T1000 (cell line): ENCODE measurements at regions not wholly inside any gene's neighbourhood (a gene's known extent, or its start where the extent isn't known, plus 50 kb on each side); places are given as distances from the start of the nearest gene placed in this dataset.
"Not testable (repeated sequence)": the region's sequence is repeated elsewhere in the genome, so short reads cannot be mapped to it uniquely, and the experiment has no call there.

Experiments used
- DNase-seq: peaks from one replicate; lab custom pipeline; 2025; ENCODE audit warnings: mixed read lengths; lab: John Stamatoyannopoulos, UW

DNA sequence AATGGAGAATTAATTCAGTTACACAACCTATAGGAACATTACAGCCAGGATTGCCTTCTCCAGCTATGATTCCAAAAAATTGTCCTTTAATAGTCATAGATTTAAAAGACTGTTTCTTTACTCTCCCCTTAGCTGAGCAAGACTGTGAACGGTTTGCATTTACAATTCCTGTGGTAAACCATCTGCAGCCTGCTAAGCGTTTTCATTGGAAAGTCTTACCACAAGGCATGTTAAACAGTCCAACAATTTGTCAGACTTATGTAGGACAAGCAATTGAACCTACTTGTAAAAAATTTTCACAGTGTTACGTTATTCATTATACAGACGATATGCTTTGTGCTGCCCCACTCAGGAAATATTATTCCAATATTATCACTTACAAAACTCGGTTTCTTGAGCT is 140.6 kb upstream of the ZNF91 start:
- not testable (repeated sequence) for DNase-seq

DNA sequence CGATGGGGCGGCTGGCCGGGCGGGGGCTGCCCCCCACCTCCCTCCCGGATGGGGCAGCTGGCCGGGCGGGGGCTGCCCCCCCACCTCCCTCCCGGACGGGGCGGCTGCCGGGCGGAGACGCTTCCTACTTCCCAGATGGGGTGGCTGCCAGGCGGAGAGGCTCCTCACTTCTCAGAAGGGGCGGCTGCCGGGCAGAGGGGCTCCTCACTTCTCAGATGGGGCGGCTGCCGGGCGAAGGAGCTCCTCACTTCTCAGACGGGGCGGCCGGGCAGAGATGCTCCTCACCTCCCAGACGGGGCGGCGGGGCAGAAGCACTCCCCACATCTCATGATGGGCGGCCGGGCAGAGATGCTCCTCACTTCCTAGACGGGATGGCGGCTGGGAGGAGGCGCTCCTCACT is 138.2 kb upstream of the ZNF91 start:
- not testable (repeated sequence) for DNase-seq

DNA sequence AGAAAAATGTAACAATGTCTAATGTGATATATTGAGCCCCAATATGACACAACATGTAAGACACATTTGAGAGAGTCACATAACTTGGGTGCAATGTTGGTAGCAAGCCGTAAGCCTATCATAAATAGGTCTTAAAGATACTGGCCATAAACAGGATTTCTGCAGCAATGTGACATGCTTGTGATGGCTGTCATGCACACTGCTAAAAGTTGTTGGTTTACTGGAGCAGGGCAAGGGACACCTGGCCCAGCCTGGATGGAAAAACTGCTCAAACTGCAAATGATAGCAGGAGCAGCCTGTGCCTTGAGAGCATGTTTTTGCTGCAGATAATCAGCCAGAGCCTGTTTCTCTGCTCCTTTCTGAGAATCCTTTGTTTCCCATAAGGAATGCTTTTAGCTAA is 136.7 kb upstream of the ZNF91 start:
- no peak for DNase-seq

DNA sequence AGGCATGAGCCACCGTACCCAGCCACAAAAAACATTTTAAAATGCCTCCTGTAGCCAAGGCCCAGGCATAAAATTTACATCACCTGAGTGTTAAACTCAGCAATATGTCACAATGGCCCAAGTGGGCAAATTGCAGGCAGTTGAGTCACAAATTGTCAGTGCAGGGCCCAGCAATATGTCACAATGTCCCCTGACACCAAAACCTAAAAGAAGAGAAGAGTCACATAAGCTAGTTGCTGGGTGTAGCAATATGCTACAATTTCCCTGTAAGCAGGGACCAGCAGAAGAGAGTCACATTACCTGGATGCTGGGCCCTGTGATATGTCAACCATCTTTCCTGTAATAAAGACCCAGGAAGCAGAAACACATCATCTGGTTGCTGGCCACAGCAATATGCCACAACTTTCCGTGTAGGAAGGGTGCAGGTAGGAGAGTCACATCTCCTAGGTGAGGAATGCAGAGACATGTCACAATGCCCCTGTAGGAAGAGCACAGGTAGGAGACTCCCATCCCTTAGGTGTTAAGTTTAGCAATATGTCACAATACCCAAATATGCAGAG is 136.0 kb upstream of the ZNF91 start:
- DNase-seq, result no peak

DNA sequence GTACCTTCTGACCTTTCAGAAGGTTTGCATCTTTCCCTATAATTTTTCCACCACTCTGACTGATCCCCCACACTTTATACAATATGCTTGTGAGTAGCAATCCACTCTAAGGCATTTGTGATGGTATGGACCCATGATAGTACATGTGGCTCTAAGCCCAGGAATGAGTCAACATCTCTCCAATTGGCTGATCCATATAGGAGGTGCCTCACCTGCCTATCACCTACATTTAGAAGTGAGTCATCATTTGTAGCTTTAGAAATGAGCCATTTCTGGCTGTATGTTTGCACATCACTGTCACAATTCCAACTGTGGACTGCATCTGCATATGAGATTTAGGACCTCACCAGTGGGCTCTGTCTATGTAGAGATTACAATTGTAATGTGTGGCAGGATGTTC is 133.1 kb upstream of the ZNF91 start:
- no peak for DNase-seq

DNA sequence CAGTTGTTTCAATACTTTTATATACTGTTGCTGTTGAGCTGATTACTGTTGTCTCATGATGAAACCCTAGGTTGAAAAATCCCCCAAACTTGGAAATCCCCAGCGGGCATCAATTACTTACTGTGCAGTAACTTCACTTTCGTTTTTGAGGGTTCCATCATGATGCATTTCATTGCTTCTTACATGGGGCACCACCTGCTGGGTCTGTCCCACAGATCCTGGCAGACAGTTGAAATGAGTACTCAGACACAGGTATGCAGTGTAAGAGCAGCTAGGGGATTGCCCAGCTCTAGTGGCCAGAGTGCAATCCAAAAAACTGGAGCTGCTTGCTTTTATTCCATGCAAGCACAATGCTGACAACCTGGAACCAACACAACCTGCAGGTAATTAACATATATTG is 132.5 kb upstream of the ZNF91 start:
- DNase-seq, result no peak

DNA sequence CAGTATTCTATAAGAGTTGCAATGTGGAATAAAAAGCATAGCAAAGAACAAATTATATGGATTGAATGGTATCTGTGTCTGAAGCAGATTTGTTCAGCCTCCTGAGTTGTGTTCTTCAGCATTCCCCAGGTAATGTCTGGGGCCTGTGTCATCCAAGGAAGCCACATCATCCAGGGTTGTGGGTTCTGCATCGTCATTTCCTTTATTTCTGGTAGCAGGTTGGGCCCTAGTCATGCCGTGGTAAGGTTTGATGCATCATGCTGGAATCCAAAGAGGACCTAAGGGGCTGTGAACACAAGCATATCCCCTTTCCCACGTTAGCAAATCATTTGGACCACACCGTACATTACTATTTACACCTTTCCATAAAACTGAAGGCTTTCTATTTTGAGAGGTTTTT is 131.0 kb upstream of the ZNF91 start:
- DNase-seq, result no peak

DNA sequence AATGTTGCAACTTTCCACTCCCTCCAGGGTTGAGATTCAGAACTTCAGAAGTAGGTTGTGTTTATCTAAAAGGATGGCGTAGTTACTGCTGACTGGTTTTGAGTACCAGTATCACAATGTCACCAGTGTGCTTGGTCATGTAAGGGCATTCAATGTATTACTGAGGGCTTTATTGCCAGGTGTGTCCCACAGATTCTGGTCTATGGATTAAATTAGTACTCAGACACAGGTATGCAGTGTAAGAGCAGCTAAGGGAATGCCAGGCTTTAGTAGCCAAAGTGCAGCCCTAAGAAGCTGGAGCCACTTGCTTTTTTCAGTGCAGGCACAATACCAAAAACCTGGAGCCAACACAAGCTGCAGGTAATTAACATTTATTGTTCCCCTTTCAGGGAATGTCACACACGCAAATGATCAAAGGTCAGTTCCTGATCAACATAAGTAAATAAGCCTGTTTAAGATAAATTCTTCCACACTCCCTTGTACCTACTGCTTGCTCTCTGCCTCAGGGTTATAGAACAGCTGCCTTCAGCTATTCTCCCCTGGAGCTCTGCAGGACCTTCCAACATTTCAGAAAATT is 130.1 kb upstream of the ZNF91 start:
- no peak for DNase-seq

DNA sequence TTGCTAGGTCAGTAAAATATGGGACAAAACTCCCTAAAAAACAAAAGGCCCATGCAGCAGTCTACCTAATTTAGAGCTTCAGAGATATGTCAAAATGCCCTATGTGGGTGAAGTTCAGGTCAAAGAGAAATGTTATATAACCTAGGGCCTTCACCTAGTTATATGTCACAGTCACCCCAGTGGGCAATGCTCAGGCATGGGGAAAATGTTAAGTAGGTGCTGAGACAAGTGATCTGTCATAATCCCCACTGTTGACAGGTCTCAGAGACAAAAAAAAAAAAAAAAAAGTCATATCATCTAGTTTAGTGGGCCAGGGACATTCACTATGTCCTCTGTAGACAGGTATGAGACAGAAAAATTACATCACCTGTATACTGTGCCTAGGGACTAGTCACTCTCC is 128.6 kb upstream of the ZNF91 start:
- DNase-seq, result no peak

DNA sequence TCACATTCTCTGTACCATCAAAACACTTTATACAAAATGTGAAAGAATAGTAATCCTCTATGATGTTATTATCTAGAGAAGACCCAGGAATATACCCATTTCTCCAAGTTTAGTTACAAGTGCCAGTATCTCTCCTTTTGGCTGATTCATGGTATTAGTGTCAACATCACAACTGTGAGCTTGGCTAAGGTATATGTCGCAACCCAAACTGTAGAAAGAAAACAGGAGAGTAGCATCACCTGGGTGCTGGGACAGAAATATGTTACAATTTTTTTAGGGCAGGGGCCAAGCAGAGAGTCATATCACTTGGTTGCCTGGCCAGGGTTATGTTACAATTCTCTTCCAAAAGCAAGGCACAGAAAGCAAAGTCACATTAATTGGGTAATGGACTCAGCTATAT is 127.2 kb upstream of the ZNF91 start:
- DNase-seq, result no peak

DNA sequence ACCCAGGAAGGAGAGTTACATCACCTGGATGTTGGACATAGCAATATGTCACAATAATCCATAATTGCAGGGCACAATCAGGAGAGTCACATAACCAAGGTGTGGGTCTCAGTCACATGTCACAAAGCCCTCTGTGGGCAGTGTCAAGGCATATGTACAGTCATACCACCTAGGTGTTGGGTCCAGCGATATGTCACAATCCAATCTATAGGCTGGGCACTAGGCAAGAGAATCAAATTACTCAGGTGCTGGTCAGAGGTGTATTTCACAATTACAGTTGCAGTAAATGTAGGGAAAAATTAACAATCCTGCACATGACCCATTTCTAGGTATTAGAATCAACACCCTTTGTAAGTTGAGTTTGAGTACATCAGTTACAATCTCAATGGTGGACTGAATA is 126.2 kb upstream of the ZNF91 start:
- DNase-seq, result no peak

DNA sequence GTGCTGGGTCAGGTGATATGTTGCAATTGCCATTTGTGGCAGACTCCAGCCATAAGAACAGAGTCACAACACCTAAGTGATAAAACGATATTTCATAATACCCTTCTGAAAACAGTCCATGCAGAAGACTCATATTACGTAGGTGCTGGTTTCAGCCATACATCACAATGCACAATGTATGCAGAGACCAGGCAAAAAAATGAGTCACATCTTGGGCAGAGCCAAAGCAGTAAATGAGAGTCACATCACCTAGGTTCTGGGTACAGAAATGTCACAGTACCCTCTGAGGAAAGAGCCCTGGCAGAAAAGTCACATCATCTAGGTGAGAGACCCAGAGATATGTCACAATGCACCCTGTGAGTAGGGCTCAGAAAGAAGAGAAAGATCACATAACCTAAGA is 125.2 kb upstream of the ZNF91 start:
- no peak for DNase-seq

DNA sequence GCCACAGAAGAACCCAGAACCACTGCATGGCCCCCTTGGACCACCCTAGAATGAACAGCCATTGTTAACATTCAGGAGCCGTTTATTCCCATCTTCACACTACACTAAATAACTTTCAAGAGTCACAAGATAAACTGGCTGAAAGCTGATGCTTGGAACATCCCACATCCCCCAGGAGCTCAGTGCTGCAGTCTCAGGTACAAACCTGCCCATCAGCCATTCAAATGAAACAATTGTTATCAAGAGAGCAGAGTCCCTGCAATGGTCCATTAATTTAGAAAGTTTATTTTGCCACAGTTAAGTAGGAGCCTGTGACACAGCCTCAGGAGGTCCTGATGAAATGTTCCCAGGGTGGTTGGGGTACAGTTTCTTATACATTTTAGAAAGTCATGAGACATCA is 123.8 kb upstream of the ZNF91 start:
- no peak for DNase-seq

DNA sequence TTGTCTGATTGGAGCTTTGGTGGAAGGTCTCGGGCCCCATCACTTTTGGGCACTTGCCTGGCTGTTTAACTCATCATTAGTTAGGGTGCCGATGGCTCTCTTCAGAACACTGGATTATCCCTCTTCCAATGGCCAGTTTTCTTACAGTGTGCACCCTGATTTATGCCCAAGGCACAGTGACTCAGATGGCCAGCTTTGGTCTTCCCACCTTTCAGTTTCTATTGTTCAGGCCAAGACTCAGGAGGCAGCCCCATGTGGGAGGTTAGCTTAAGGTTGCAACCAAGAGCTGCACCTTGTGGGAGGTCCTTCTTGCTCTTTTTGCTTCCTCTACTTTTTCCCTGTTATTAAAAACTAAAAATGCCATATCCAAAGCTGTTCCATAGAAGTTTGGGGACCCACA is 121.0 kb upstream of the ZNF91 start:
- no peak for DNase-seq

DNA sequence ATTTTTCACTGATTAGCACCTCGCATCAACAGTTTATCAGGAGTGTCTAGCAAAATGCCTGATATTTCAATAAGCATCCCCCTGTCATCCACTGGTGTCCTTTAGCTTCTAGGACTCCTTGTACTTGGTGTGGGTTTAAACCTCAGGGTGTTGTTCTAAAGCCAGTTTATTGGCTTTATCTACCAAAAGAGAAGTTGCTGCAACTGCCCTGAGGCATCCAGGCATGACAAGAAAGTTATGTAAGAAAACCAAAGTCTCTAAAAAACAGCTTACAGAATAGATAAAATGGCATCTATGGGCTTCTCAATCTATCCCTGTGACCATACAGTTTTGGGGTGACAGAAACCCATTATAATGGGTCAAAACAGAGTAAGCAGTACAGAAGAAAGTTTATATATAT is 120.3 kb upstream of the ZNF91 start:
- DNase-seq, result no peak

DNA sequence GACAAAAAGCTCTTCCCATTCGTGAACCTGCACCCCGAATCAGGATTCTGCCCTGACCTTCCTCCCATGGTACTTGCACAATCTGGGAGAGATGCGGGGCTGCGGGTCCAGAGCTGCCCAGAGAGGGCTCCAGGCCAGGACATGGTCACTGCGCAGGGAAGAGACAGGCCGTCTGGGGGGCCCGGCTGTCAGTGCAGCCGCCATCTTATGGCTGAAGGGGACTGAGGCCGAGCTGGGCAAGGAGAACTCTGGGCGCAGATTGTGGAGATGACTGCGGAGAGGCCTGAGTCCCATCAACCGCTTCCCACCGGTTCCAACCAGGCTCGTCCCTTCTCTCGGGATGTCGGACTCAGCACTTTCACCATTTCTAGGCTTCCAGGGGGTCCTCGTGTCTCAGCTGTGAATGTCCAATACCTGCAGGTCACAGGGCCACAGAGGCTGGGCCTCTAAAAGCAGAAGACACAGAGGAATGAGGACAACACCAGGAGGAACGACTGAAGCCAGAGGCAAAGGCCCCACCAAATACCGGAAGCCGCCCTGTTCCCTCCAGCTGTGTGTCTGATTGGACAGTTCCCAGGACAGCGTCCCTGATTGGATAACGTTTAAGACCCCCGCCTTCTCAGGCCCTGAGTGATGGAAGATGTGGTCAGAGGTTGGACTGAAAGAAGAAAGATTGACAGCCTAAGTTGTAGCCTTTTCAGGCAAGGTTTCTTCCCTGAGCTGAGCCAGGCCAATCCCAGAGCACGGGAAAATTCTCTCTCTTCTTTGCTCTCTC is 117.1 kb upstream of the ZNF91 start:
- no peak for DNase-seq

DNA sequence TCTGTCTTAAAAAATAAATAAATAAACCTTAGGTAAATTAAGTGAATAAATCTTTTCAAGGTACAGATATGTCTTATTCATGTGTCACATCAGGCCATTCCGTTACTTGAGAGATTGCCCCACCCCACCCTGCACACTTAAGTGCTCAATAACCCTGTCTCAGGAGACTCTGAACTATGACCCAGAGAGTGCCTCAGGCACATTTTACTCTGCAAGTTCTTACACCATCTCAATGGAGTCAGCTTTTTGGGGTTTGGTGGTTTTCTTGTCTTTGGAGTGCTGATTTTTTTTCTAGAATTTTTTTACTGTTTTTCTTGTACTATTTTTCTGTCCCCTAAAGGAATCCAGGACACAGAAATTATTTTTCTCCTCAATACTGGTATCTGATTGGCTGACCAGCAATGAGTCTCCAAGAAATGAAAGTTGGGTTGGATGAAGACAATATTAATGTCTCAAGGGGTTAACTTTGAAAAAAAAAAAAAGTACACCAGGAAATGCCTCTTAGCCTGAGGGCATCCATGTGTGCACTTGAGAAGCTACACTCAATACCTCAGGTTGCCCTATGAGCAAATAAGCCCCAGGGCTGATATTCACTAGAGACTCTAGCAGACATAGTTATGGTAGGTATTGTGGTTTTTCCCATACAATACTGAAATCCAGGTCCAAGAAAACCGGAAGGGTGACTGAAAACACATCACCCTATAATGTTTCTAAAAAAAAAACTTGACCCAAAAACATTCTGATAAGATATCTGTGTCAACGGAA is 114.6 kb upstream of the ZNF91 start:
- DNase-seq, result peak; percentile 60

DNA sequence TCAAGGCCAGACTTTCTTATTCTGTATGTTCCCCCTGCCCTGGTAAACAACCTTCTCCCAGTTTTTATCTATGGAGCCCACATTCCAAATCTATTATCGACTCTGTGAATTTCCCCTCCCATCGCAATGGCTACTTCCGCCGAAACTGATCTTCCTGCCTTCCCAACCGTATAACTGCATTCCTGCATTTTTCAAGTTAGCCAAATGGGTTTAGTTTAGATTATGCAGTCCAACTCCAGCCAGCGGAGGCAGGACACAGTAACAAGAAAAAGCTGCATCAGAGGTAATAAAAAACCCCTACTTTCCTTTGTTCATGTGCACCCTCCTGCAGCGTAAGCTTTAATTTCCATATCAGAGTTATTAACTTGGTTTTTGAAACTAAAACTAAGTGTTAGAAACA is 112.2 kb upstream of the ZNF91 start:
- no peak for DNase-seq

DNA sequence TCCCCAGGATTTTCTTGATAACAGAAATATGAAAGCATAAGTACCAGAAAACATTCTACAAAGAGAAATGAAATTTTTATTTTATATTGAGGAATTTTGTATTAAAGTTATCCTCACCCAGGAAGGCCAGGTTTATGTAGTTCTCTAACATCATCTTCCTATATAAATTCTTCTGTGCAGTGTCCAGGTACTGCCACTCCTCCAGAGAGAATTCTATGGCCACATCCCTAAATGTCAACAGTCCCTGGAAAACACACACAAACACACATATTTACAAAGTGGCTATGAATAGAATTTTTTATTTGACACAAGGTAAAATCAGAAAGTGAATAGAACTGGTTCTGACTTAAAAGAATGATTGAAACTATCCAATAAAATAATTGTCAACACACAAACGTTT is 110.5 kb upstream of the ZNF91 start:
- DNase-seq, result no peak

DNA sequence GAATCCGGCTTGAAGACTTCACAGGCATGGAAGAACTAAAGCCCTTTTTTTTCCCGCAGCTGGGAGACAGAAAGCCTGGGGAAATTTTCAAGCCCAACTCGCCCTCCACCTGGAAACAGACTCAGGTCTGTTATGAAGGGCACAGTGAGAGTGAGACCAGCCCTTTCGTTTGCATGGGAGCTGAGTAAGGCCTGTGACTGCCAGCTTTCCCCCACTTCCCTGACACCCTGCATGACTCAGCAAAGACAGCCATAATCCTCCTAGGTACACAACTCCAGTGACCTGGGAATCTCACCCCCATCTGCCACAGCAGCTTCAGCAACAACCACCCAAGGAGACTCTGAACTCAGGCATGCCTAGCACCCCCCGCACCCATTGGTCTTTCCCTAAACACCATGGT is 87.6 kb upstream of the ZNF91 start:
- DNase-seq, result no peak

DNA sequence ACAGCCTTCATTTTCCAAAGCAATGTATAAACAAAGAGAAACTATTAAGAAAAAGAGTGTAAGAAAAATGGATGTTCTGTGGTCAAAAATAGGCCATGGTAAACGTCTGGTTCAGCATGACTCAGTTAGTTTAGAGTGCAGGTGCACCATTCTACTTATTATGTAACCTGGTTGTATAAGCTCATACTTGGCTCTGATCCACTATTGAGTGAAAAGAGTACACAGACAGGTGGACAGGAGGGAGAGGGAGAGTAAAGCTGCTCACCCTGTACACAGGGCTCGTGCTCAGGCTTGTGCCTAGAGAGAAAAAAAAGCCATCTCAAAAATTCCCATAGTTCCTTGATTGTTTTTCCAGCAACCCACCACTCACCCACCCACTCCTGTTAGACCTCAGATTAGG is 85.8 kb upstream of the ZNF91 start:
- no peak for DNase-seq

DNA sequence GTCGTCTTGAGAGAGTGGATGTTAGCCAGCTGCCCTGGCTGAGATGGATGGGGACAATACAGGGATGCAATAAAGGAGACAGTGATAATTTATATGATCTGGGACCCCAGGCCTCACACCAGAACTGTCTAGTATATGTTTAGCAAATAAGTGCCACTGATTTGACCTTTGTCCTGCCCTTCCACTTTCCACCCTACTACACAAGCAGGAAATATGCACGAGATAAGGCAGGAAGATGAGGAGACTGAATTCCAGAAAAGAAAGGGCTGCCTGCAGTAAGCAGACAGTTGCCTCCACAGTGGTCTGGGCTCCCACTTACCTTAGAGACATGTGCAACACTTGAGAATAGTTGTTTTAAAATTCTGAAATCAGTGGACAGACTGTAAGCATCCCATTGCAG is 80.2 kb upstream of the ZNF91 start:
- no peak for DNase-seq

DNA sequence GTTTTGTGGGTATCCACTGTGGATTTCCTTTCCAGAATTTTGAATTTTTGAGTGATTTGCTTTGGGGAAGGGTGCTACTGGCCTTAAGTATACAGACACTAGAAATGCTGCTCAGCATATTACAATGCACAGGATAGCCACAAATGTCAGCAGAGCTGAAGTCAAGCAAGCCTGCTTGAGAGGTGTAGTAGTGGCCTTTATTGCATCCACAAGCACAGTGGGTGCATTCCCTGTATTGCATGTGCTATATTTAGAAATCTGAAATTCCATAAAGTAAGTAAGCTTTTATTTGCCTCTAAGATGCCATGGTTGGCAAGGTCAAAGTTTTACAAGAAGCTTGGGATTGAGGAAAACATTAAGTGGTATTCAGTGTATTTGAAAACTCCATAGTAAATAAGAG is 79.5 kb upstream of the ZNF91 start:
- no peak for DNase-seq
